ES-I3 (cell line): ENCODE measurements at regions not wholly inside any gene's neighbourhood (a gene's known extent, or its start where the extent isn't known, plus 50 kb on each side); places are given as distances from the start of the nearest gene placed in this dataset.

Experiments
- H3K36me3 ChIP-seq: 2 replicates; pipeline ENCODE4 v1.6.1; 2013; ENCODE audit warnings: mild to moderate bottlenecking, low read length, control low read depth, moderate library complexity; ENCODE audit not compliant: insufficient read depth
- H3K4me1 ChIP-seq: 2 replicates; pipeline ENCODE4 v1.6.1; 2013; ENCODE audit warnings: mild to moderate bottlenecking, control low read depth, low read length; ENCODE audit not compliant: insufficient read depth
- H3K9ac ChIP-seq: 2 replicates; pipeline ENCODE4 v1.6.1; 2013; ENCODE audit warnings: low read depth, mild to moderate bottlenecking, low read length, moderate library complexity
- H3K9me3 ChIP-seq: 2 replicates; pipeline ENCODE4 v1.6.1; 2013; ENCODE audit warnings: mild to moderate bottlenecking, low read length, moderate library complexity; ENCODE audit not compliant: control insufficient read depth, insufficient read depth

DNA sequence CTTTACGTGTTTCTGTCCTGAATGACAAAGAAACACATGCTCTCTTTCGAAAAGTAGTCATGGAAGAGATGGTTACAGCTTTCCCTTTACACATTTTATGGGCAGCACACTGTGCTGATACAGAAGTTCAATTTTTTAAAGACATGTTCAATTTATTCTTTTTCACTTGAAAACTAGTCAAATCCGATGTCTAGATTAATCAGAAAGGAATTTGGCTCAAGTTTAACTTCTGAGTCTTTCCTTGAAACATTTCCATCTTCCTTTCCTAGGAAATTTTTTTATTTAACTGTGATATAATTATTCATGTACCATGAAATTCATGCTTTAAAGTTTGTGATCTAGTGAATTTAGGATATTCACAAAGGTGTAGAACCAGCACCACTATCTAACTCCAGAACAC is 360.1 kb downstream of the TNS3 start:
- H3K9me3 ChIP-seq = no peaks in the 10 kb centered on the region
- H3K36me3 ChIP-seq = no peaks in the 10 kb centered on the region
- no peak overlapping the region for H3K9ac ChIP-seq
- no peaks in the 10 kb centered on the region for H3K4me1 ChIP-seq

GRCh38 chr7:47218378-47219176 is 363.3 kb downstream of the TNS3 start:
- no peaks in the 10 kb centered on the region for H3K36me3 ChIP-seq
- no peak overlapping the region for H3K9ac ChIP-seq
- no peaks in the 10 kb centered on the region for H3K4me1 ChIP-seq
- H3K9me3 ChIP-seq = no peaks in the 10 kb centered on the region

DNA sequence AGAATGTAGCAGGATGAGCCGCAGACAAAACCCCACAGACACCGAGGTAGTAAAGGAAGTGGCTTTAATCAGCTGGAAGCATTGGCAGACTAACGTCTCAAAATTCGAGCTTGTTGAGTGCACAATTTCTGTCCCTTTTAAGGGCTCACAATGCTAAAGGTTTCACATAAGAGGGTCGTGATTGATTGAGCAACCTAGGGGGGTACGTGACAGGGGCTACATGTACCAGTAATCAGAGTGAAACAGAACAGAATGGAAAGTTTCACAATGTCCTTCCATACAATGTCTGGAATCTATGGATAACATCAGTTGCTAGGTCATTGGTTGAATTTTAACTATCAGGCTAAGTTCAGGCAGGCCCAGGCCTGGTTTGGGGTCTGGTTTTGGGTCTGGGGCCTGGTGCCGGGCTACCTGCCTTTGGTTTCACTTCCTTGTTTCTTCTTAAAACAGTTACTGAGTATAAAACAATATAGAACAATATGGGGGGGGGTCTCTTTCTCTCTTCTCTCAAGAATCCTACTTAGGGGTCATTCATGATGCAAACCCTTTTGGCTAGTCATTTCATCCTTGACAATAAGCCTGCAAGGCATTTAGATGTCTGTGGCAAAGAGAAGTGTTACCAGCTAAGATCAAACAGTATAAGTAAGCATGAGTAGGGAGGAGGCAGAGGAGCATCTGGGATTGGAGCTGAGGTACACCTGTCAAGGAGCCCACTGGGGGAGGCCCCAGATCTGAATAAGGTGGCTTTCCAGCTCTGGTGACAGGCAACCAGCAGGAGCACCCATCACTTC is 364.1 kb downstream of the TNS3 start:
- Histone ChIP-seq H3K9me3 (no peaks in the 10 kb centered on the region), H3K9ac (no peak overlapping the region), H3K4me1 (no peaks in the 10 kb centered on the region), H3K36me3 (no peaks in the 10 kb centered on the region)

DNA sequence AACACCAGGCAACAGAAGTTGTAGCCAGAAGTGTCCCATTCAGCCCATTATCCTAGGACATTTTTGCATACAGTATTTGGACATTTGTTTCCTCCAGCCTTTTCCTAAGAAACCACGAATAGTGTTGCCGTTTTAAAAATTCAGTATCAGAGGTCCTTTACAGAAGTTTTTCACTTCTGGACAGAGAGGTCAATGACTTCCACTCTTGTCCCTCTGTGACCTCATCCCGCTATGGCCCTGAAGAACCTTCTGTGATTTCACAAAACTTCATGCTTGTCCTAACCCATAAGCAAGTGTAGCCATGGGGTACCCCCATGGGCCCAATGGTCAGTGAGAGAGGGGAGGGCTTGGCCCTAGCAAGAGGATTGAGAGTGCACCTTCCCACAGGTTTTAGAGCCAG is 364.8 kb downstream of the TNS3 start:
- H3K4me1 ChIP-seq = no peaks in the 10 kb centered on the region
- no peaks in the 10 kb centered on the region for H3K9me3 ChIP-seq
- no peak overlapping the region for H3K9ac ChIP-seq
- H3K36me3 ChIP-seq = no peaks in the 10 kb centered on the region

DNA sequence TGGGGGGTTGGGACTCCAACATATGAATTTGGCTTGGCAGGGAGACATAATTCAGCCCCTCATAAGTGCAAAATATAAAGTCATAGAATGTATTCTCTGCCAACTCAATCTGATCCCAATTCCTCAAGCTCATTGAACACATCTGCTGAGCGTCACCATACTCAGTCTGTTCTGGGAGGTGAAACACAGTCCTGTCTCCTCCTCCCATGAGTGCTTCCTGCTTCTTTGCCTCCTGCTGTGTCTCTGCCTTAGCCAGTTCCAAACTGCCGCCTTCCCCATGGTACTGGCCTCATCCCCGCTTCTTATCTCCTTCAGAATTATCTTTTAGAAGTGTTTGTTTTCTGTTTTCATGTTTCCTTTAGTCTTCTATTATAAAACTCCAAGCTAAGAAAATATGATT is 365.5 kb downstream of the TNS3 start:
- no peaks in the 10 kb centered on the region for H3K4me1 ChIP-seq
- H3K9ac ChIP-seq = no peak overlapping the region

DNA sequence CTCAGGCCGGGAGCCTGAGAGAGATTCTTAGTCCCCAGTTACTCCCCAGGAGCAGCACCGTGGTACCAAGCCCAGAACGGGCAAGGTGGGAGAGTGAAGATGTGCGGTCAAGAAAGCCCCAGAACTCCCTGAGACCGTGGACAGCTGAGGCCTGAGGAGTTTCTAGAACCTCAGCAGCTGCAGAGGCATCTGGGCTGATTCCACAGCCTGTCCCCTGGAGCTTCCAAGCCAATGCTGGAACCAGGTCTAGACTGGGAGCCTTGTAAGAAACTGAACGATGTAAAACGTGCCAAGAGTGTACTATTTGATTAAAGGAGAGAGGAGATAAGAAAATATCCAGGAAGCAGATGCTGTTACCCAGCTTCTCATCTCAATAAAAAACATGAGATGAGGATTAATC is 366.3 kb downstream of the TNS3 start:
- Histone ChIP-seq H3K9me3 (no peaks in the 10 kb centered on the region), H3K4me1 (no peaks in the 10 kb centered on the region)

More for the DNA sequence above, 365.5 kb downstream of the TNS3 start:
- no peaks in the 10 kb centered on the region for H3K9me3 ChIP-seq
- H3K36me3 ChIP-seq = no peaks in the 10 kb centered on the region

DNA sequence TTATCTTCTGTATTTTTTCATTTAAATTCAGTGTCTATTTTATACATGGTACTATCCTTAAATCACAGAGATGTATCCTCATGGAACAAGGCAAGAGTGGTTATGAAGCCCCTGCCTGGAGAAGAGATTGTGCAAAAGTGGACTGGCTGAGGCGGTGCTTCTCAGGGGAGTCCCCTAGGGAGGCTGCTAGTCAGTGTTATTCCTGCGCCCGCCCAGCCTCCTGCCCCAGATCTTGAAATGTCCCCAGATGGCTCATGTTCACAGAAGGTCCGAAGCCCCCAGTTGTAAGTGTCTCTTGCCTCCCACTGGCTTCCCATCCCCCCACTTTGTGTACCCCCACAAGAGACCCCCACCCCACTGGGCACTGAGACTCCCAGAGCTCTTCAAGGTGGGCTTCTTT is 366.9 kb downstream of the TNS3 start:
- Histone ChIP-seq H3K4me1 (no peaks in the 10 kb centered on the region), H3K36me3 (no peaks in the 10 kb centered on the region), H3K9me3 (no peaks in the 10 kb centered on the region), H3K9ac (no peak overlapping the region)

More for the DNA sequence above, 366.3 kb downstream of the TNS3 start:
- Histone ChIP-seq H3K36me3 (no peaks in the 10 kb centered on the region), H3K9ac (no peak overlapping the region)

GRCh38 chr7:47213276-47213675 is 368.6 kb downstream of the TNS3 start:
- H3K9ac ChIP-seq = no peak overlapping the region
- no peaks in the 10 kb centered on the region for H3K36me3 ChIP-seq
- no peaks in the 10 kb centered on the region for H3K9me3 ChIP-seq
- no peaks in the 10 kb centered on the region for H3K4me1 ChIP-seq

GRCh38 chr7:47211519-47211973 is 370.4 kb downstream of the TNS3 start:
- no peaks in the 10 kb centered on the region for H3K36me3 ChIP-seq
- H3K4me1 ChIP-seq = no peaks in the 10 kb centered on the region
- no peaks in the 10 kb centered on the region for H3K9me3 ChIP-seq
- H3K9ac ChIP-seq = no peak overlapping the region

DNA sequence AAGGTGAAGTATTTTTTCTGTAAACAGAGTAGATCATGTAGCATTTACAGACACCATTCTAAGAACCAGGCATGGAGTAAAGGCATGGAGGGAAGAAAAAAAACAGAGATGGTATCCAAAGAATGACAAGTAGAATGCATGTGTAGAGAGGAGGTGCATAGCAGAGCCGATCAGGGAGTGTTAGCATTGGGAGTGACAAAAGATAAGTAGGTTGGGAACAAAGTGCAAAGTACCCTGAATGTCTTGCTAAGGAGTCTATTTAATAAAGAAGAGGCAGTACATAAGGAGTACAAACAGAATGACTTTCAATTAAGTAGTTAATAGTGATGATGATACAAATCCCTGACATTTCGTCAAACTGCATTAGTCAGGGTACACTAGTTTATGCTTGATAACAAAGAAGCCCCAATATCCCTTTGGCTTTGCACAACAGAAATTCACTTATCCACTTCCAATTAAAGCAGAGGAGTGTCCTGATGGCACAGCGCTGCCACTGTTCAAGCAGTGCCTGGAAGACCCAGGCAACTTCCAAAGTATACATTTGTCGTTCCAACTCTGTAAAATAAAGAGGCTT is 371.5 kb downstream of the TNS3 start:
- no peaks in the 10 kb centered on the region for H3K36me3 ChIP-seq
- H3K4me1 ChIP-seq = no peaks in the 10 kb centered on the region
- no peaks in the 10 kb centered on the region for H3K9me3 ChIP-seq
- H3K9ac ChIP-seq = no peak overlapping the region

GRCh38 chr7:47207956-47208355 is 374.0 kb downstream of the TNS3 start:
- Histone ChIP-seq H3K4me1 (no peaks in the 10 kb centered on the region), H3K9me3 (no peaks in the 10 kb centered on the region), H3K36me3 (no peaks in the 10 kb centered on the region), H3K9ac (no peak overlapping the region)

- Histone ChIP-seq H3K36me3 (no peaks in the 10 kb centered on the region), H3K4me1 (no peaks in the 10 kb centered on the region), H3K9ac (no peak overlapping the region), H3K9me3 (no peaks in the 10 kb centered on the region)
These were observed 377.2 kb downstream of the TNS3 start for GRCh38 chr7:47204709-47205108.

GRCh38 chr7:47202146-47202783 is 379.6 kb downstream of the TNS3 start:
- no peaks in the 10 kb centered on the region for H3K9me3 ChIP-seq
- no peak overlapping the region for H3K9ac ChIP-seq
- no peaks in the 10 kb centered on the region for H3K4me1 ChIP-seq
- H3K36me3 ChIP-seq = no peaks in the 10 kb centered on the region

- no peaks in the 10 kb centered on the region for H3K9me3 ChIP-seq
- no peaks in the 10 kb centered on the region for H3K4me1 ChIP-seq
- no peak overlapping the region for H3K9ac ChIP-seq
- H3K36me3 ChIP-seq = no peaks in the 10 kb centered on the region
These were observed 383.8 kb downstream of the TNS3 start for GRCh38 chr7:47198159-47198558.
